ENCODE measurements at regions not wholly inside any gene's neighbourhood (a gene's known extent, or its start where the extent isn't known, plus 50 kb on each side); places are given as distances from the start of the nearest gene placed in this dataset.

GRCh38 chrX:51798701-51799100, 55.5 kb downstream of the GSPT2 start:
- TF ChIP-seq CTCF (IDR thresholded peaks at IDR 0.05; ENCODE audit: low read depth, low read length, missing control alignments) = no peak
- DNase-seq (ENCODE audit: low read depth) = no peak
- H3K4me3 ChIP-seq (ENCODE audit: low read depth, low read length) = no peak overlapping the region

GRCh38 chrX:51802917-51803688, 59.9 kb downstream of the GSPT2 start:
- DNase-seq (ENCODE audit: low read depth) = peak; percentile 49
- TF ChIP-seq CTCF (IDR thresholded peaks at IDR 0.05; ENCODE audit: low read depth, low read length, missing control alignments) = peak; percentile 44
- peak overlapping the region; percentile 80 for H3K4me3 ChIP-seq (ENCODE audit: low read depth, low read length)

- DNase-seq (ENCODE audit: low read depth) = no peak
- peak overlapping the region; percentile 80; the same call in 1 of the 2 replicates for H3K4me3 ChIP-seq (ENCODE audit: low read depth, low read length)
- no peak for TF ChIP-seq CTCF (IDR thresholded peaks at IDR 0.05; ENCODE audit: low read depth, low read length, missing control alignments)
Measured at GRCh38 chrX:51803833-51804232, 60.6 kb downstream of the GSPT2 start.

GRCh38 chrX:51804741-51805140, 61.5 kb downstream of the GSPT2 start:
- no peak overlapping the region for H3K4me3 ChIP-seq (ENCODE audit: low read depth, low read length)
- no peak for TF ChIP-seq CTCF (IDR thresholded peaks at IDR 0.05; ENCODE audit: low read depth, low read length, missing control alignments)
- DNase-seq (ENCODE audit: low read depth) = no peak

- DNase-seq (ENCODE audit: low read depth) = no peak
- H3K4me3 ChIP-seq (ENCODE audit: low read depth, low read length) = no peak overlapping the region
- TF ChIP-seq CTCF (IDR thresholded peaks at IDR 0.05; ENCODE audit: low read depth, low read length, missing control alignments) = no peak
Measured at GRCh38 chrX:51813886-51814460, 70.7 kb downstream of the GSPT2 start.

- DNase-seq (ENCODE audit: low read depth) = no peak
- no peak for TF ChIP-seq CTCF (IDR thresholded peaks at IDR 0.05; ENCODE audit: low read depth, low read length, missing control alignments)
- H3K4me3 ChIP-seq (ENCODE audit: low read depth, low read length) = no peak overlapping the region
Measured at GRCh38 chrX:51824061-51824460, 69.4 kb upstream of the MAGED1 start.

- H3K4me3 ChIP-seq (ENCODE audit: low read depth, low read length) = no peak overlapping the region
- DNase-seq (ENCODE audit: low read depth) = no peak
- no peak for TF ChIP-seq CTCF (IDR thresholded peaks at IDR 0.05; ENCODE audit: low read depth, low read length, missing control alignments)
Measured at GRCh38 chrX:51825436-51825835, 68.0 kb upstream of the MAGED1 start.

Data from GM12864 (cell line).